VCaP (cell line): ENCODE measurements at regions not wholly inside any gene's neighbourhood (a gene's known extent, or its start where the extent isn't known, plus 50 kb on each side); places are given as distances from the start of the nearest gene placed in this dataset.

Source experiments
- H3K27ac ChIP-seq: fragments of 450-650 bp; 2 replicates; pipeline ENCODE4 v1.5.1; 2017
- CTCF ChIP-seq: fragments of 450-650 bp; conservative IDR thresholded peaks from 2 replicates; pipeline ENCODE4 v1.5.1; 2017; ENCODE audit warnings: mild to moderate bottlenecking, moderate library complexity

- TF ChIP-seq CTCF, result no peak
- no peak overlapping the region for H3K27ac ChIP-seq
Measured at GRCh38 chr11:70523384-70524095, 125.2 kb downstream of the CTTN start.

GRCh38 chr11:70524096-70524922 is 126.0 kb downstream of the CTTN start:
- no peak for TF ChIP-seq CTCF
- no peak overlapping the region for H3K27ac ChIP-seq

GRCh38 chr11:70525006-70525405 is 126.7 kb downstream of the CTTN start:
- no peak overlapping the region for H3K27ac ChIP-seq
- TF ChIP-seq CTCF, result no peak

- no peak for TF ChIP-seq CTCF
- no peak overlapping the region for H3K27ac ChIP-seq
Measured at GRCh38 chr11:70525466-70525865, 127.1 kb downstream of the CTTN start.

- no peak for TF ChIP-seq CTCF
- H3K27ac ChIP-seq, result no peak overlapping the region
Measured at GRCh38 chr11:70526116-70527045, 128.1 kb downstream of the CTTN start.

GRCh38 chr11:70527046-70527395 is 128.7 kb downstream of the CTTN start:
- no peak overlapping the region for H3K27ac ChIP-seq
- no peak for TF ChIP-seq CTCF
